Spleen (tissue), 7 donors: ENCODE measurements at regions not wholly inside any gene's neighbourhood (a gene's known extent, or its start where the extent isn't known, plus 50 kb on each side); places are given as distances from the start of the nearest gene placed in this dataset.
"Not testable (repeated sequence)": the region's sequence is repeated elsewhere in the genome, so short reads cannot be mapped to it uniquely, and the experiment has no call there.

ENCODE experiments used
- POLR2A ChIP-seq, 3 donors: fragments of 450-650 bp; IDR thresholded peaks; one replicate each; pipeline ENCODE4 v1.5.1; 2017; ENCODE audit warnings: antibody characterized with exemption in 3 of 3, mild to moderate bottlenecking in 1 of 3
- POLR2AphosphoS5 ChIP-seq, 3 donors: sonication (generic); formaldehyde crosslinking; IDR thresholded peaks; one replicate each; pipeline ENCODE4 v1.5.1; 2017; ENCODE audit warnings: antibody characterized with exemption in 3 of 3
- TF ChIP-seq, protein P1 (sequence below), 11 experiments: fragments of 200-600 bp in 7 of 11; fragments of 450-650 bp in 4 of 11; sonication (generic) in 4 of 11; IDR thresholded peaks in 8 of 11; conservative IDR thresholded peaks in 3 of 11; 1 replicate in 7 of 11; 2 replicates in 4 of 11; pipeline versions ENCODE4 v1.4.0 to v1.8.0; 2016 to 2021; ENCODE audit warnings: antibody characterized with exemption in 11 of 11, inconsistent platforms in 4 of 11, mild to moderate bottlenecking in 1 of 11
- donor health status: DM: no; HTN: no; CAD: no; lungs with moderate emphysema.
- donor health status: DM: no; HTN: no; CAD: no.
- donor health status: DM: no; HTN: no; CAD: no.

GRCh38 chr2:208751663-208752415, 345.2 kb downstream of the PTH2R start:
- TF ChIP-seq, protein P1, sequence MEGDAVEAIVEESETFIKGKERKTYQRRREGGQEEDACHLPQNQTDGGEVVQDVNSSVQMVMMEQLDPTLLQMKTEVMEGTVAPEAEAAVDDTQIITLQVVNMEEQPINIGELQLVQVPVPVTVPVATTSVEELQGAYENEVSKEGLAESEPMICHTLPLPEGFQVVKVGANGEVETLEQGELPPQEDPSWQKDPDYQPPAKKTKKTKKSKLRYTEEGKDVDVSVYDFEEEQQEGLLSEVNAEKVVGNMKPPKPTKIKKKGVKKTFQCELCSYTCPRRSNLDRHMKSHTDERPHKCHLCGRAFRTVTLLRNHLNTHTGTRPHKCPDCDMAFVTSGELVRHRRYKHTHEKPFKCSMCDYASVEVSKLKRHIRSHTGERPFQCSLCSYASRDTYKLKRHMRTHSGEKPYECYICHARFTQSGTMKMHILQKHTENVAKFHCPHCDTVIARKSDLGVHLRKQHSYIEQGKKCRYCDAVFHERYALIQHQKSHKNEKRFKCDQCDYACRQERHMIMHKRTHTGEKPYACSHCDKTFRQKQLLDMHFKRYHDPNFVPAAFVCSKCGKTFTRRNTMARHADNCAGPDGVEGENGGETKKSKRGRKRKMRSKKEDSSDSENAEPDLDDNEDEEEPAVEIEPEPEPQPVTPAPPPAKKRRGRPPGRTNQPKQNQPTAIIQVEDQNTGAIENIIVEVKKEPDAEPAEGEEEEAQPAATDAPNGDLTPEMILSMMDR (IDR thresholded peaks at IDR 0.05 in 8 of 11, conservative IDR thresholded peaks at IDR 0.05 in 3 of 11) = not testable (repeated sequence)
- TF ChIP-seq POLR2A, POLR2AphosphoS5 (IDR thresholded peaks at IDR 0.05): not testable (repeated sequence)
